ENCODE measurements at regions not wholly inside any gene's neighbourhood (a gene's known extent, or its start where the extent isn't known, plus 50 kb on each side); places are given as distances from the start of the nearest gene placed in this dataset.

DNA sequence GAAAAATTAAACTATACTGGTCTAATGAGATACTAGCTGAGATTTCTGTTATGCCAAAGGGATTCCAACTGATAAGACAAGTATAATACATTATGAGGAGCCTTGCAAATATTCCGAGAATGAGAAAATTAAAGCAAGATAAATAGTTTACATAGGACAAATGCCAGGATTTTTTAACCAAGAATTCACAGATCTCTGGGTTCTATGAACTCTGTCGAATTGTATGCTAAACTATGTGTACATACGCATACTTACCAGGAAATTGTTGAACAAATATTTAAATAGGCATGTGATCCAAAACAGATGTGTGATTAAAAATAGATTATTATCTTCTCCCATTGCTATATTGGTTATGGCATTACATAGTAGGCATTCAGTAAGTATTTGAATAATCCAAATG is 616.6 kb downstream of the GABRG2 start:
- TF ChIP-seq, protein P1, sequence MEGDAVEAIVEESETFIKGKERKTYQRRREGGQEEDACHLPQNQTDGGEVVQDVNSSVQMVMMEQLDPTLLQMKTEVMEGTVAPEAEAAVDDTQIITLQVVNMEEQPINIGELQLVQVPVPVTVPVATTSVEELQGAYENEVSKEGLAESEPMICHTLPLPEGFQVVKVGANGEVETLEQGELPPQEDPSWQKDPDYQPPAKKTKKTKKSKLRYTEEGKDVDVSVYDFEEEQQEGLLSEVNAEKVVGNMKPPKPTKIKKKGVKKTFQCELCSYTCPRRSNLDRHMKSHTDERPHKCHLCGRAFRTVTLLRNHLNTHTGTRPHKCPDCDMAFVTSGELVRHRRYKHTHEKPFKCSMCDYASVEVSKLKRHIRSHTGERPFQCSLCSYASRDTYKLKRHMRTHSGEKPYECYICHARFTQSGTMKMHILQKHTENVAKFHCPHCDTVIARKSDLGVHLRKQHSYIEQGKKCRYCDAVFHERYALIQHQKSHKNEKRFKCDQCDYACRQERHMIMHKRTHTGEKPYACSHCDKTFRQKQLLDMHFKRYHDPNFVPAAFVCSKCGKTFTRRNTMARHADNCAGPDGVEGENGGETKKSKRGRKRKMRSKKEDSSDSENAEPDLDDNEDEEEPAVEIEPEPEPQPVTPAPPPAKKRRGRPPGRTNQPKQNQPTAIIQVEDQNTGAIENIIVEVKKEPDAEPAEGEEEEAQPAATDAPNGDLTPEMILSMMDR (IDR thresholded peaks at IDR 0.05), result no peak
- TF ChIP-seq NR1H2 (CRISPR knock-in tag; IDR thresholded peaks at IDR 0.05) (no peak), NFATC4 (CRISPR knock-in tag; IDR thresholded peaks at IDR 0.05) (no peak), RELA (CRISPR knock-in tag; IDR thresholded peaks at IDR 0.05; ENCODE audit: borderline replicate concordance) (no peak), SMAD4 (CRISPR knock-in tag; IDR thresholded peaks at IDR 0.05) (no peak), ATF2 (CRISPR knock-in tag; IDR thresholded peaks at IDR 0.05; ENCODE audit: borderline replicate concordance, low read depth) (no peak), CREB1 (CRISPR knock-in tag; IDR thresholded peaks at IDR 0.05) (no peak), ZNF121 (CRISPR knock-in tag; IDR thresholded peaks at IDR 0.05) (no peak)

Measured in WTC11 (cell line).